ENCODE measurements at regions not wholly inside any gene's neighbourhood (a gene's known extent, or its start where the extent isn't known, plus 50 kb on each side); places are given as distances from the start of the nearest gene placed in this dataset.

GRCh38 chr4:148497258-148497657 lies 55.0 kb upstream of the NR3C2 start:
- Histone ChIP-seq H3K4me3 (no peak overlapping the region), H3K4me1 (no peaks in the 10 kb centered on the region), H3K4me2 (no peak overlapping the region), H3K27ac (no peak overlapping the region), H3K9me3 (no peaks in the 10 kb centered on the region)
- DNase-seq (ENCODE audit: low read depth in 1 of 2, low spot score in 1 of 2) (no peak), ATAC-seq (no peak), FAIRE-seq (no peak)
- ChIA-PET POLR2A (no interaction called here), CTCF (no interaction called here)
- 69% methylated on average over 2 of the region's 2 CpGs for WGBS (ENCODE audit: missing lambda C conversion rate)
- TF ChIP-seq REST (IDR thresholded peaks at IDR 0.05) (no peak), GATA3 (IDR thresholded peaks at IDR 0.05; ENCODE audit: borderline replicate concordance) (no peak), FOXS1 (CRISPR knock-in tag; IDR thresholded peaks at IDR 0.05) (no peak), CEBPB (IDR thresholded peaks at IDR 0.05) (no peak), FOSB (CRISPR knock-in tag; IDR thresholded peaks at IDR 0.05) (no peak), HEYL (CRISPR knock-in tag; IDR thresholded peaks at IDR 0.05) (no peak), ZSCAN20 (CRISPR knock-in tag; IDR thresholded peaks at IDR 0.05) (no peak), ZFP36 (IDR thresholded peaks at IDR 0.05; ENCODE audit: borderline replicate concordance, partially characterized antibody) (no peak), CBX8 (IDR thresholded peaks at IDR 0.05) (no peak), TP53 (CRISPR knock-in tag; IDR thresholded peaks at IDR 0.05) (no peak), NR3C1 (IDR thresholded peaks at IDR 0.05) (no peak)

- Histone ChIP-seq H3K4me3 (no peak overlapping the region), H3K9me3 (no peaks in the 10 kb centered on the region), H3K4me1 (no peaks in the 10 kb centered on the region), H3K4me2 (no peak overlapping the region), H3K27ac (no peak overlapping the region)
- CTCF ChIA-PET, result no interaction called here
- FAIRE-seq, result no peak
- WGBS (ENCODE audit: missing lambda C conversion rate), result 8% methylated on average over 1 of the region's 1 CpG
- TF ChIP-seq NFE2L2 (conservative IDR thresholded peaks at IDR 0.05; ENCODE audit: low read length) (no peak), FOSB (CRISPR knock-in tag; IDR thresholded peaks at IDR 0.05) (no peak), USF2 (IDR thresholded peaks at IDR 0.05) (no peak), RARB (CRISPR knock-in tag; IDR thresholded peaks at IDR 0.05) (no peak), MAZ (IDR thresholded peaks at IDR 0.05; ENCODE audit: borderline replicate concordance, low read depth, low read length) (no peak), CTCF (IDR thresholded peaks at IDR 0.05) (no peak), KDM1A (IDR thresholded peaks at IDR 0.05; ENCODE audit: low read depth) (no peak), NR3C1 (IDR thresholded peaks at IDR 0.05) (no peak), CHD2 (IDR thresholded peaks at IDR 0.05; ENCODE audit: low read length, partially characterized antibody) (no peak), MYC (IDR thresholded peaks at IDR 0.05; ENCODE audit: borderline replicate concordance, low read length) (no peak), BCL3 (IDR thresholded peaks at IDR 0.05) (no peak), RNF2 (IDR thresholded peaks at IDR 0.05; ENCODE audit: borderline replicate concordance, low read depth) (no peak), CBX2 (IDR thresholded peaks at IDR 0.05; ENCODE audit: borderline replicate concordance, low read depth) (no peak)
- POLR2A ChIA-PET, result no interaction called here
- no peak for DNase-seq (ENCODE audit: low read depth in 1 of 2, low spot score in 1 of 2)
- ATAC-seq, result no peak
Observed at GRCh38 chr4:148495463-148495862, 53.2 kb upstream of the NR3C2 start.

Small RNA genes lying in the stretch of these regions (small RNA-seq; reads per million reads assigned to genes)
- gene RNA5SP166 (0 reads per million in 6 experiments), gene RNU7-197P (0 reads per million in 6 experiments)
